Erythroblast (primary cell): ENCODE measurements at regions not wholly inside any gene's neighbourhood (a gene's known extent, or its start where the extent isn't known, plus 50 kb on each side); places are given as distances from the start of the nearest gene placed in this dataset.

ENCODE experiments used
- GATA1 ChIP-seq: IDR thresholded peaks from 2 replicates; pipeline ENCODE4 v1.6.1; 2011; ENCODE audit warnings: low read depth, mild to moderate bottlenecking, control low read depth, low read length, moderate library complexity
- POLR2A ChIP-seq: IDR thresholded peaks from 2 replicates; pipeline ENCODE4 v1.6.1; 2011; ENCODE audit warnings: mild to moderate bottlenecking, low read length

- TF ChIP-seq POLR2A: no peak
- TF ChIP-seq GATA1: no peak
Observed at GRCh38 chr9:99385215-99385614, 163.1 kb downstream of the SEC61B start.
